ENCODE measurements at regions not wholly inside any gene's neighbourhood (a gene's known extent, or its start where the extent isn't known, plus 50 kb on each side); places are given as distances from the start of the nearest gene placed in this dataset.
"Not testable (repeated sequence)": the region's sequence is repeated elsewhere in the genome, so short reads cannot be mapped to it uniquely, and the experiment has no call there.

- not testable (repeated sequence) for TF ChIP-seq CTCF (IDR thresholded peaks at IDR 0.05); POLR2A (IDR thresholded peaks at IDR 0.05; ENCODE audit: low read length); RAD21 (conservative IDR thresholded peaks at IDR 0.05 in 1 of 2, IDR thresholded peaks at IDR 0.05 in 1 of 2); TP53 (CRISPR knock-in tag; IDR thresholded peaks at IDR 0.05); CHD2 (IDR thresholded peaks at IDR 0.05; ENCODE audit: low read length, partially characterized antibody); USF2 (IDR thresholded peaks at IDR 0.05); EP300 (IDR thresholded peaks at IDR 0.05); RNF2 (IDR thresholded peaks at IDR 0.05; ENCODE audit: borderline replicate concordance, low read depth); FOSL2 (IDR thresholded peaks at IDR 0.05); FOSL2 (CRISPR knock-in tag; IDR thresholded peaks at IDR 0.05); ZFP36 (IDR thresholded peaks at IDR 0.05; ENCODE audit: borderline replicate concordance, partially characterized antibody); ZSCAN20 (CRISPR knock-in tag; IDR thresholded peaks at IDR 0.05); ZNF302 (CRISPR knock-in tag; IDR thresholded peaks at IDR 0.05); NFE2L2 (conservative IDR thresholded peaks at IDR 0.05; ENCODE audit: low read length)
Measured at GRCh38 chr15:81636064-81636463, 262.1 kb upstream of the TMC3 start.

Measured in A549 (cell line).